ENCODE measurements at regions not wholly inside any gene's neighbourhood (a gene's known extent, or its start where the extent isn't known, plus 50 kb on each side); places are given as distances from the start of the nearest gene placed in this dataset.

DNA sequence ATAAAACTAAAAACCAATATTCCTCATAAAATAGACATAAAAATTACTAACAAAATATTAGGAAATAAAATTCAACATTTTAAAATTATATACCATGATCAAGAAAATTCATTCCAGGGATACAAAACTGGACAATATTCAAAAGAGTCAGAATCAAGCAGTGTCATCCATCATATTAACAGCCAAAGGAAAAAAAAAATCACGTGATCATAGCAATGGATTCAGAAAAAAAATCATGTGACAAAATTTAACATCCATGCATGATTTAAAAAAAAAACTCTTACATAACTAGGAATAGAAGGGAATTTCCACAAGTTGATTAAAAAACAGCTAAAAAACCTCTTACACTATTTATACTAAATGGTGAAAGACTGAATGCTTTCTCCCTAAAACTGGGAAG lies 95.3 kb upstream of the USP47 start:
- TF ChIP-seq, protein P1, sequence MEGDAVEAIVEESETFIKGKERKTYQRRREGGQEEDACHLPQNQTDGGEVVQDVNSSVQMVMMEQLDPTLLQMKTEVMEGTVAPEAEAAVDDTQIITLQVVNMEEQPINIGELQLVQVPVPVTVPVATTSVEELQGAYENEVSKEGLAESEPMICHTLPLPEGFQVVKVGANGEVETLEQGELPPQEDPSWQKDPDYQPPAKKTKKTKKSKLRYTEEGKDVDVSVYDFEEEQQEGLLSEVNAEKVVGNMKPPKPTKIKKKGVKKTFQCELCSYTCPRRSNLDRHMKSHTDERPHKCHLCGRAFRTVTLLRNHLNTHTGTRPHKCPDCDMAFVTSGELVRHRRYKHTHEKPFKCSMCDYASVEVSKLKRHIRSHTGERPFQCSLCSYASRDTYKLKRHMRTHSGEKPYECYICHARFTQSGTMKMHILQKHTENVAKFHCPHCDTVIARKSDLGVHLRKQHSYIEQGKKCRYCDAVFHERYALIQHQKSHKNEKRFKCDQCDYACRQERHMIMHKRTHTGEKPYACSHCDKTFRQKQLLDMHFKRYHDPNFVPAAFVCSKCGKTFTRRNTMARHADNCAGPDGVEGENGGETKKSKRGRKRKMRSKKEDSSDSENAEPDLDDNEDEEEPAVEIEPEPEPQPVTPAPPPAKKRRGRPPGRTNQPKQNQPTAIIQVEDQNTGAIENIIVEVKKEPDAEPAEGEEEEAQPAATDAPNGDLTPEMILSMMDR (IDR thresholded peaks at IDR 0.05; ENCODE audit: borderline replicate concordance, insufficient read depth, low read depth, low read length) = no peak
- H3K4me3 ChIP-seq (ENCODE audit: low read depth, low read length) = no peak overlapping the region

DNA sequence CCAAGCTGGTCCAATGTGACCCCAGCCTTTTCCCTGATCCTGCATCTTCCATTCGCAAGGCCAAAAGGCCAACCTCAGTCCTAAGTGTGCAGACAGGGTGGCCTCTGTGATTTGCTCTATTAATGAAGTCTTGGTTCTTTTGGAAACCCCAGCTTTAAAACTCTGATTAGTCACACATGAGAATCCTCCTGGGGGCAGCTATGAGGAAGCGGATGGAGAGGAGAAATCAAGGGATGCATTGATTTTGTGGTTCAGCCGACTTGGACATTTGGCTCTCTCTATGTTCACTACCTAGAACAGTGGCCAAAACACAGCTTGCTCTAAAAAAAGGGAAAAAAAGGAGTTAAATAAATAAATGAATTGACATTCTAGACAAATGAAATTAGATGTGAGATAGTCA lies 98.6 kb upstream of the USP47 start:
- no peak overlapping the region for H3K4me3 ChIP-seq (ENCODE audit: low read depth, low read length)
- TF ChIP-seq, protein P1 (IDR thresholded peaks at IDR 0.05; ENCODE audit: borderline replicate concordance, insufficient read depth, low read depth, low read length) = no peak

DNA sequence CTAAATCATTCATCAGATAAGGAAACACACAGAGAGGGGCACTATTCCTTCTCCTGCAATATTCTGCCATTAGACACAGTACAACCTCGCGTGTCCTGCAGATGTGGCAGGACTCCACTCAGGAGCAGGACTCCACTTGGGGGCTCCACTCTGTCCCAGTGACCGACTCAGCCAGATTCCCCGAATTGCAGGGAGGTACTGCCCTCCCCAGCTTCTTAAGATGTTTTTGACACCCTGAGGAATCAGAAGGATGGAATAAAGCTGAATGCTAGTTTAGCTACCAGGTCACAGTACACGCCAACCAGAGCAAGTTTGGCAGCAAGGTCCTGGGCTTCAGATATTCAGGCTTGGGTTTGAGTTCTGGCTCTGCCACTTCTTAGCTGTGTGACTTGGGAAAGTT lies 99.3 kb upstream of the USP47 start:
- TF ChIP-seq, protein P1 (IDR thresholded peaks at IDR 0.05; ENCODE audit: borderline replicate concordance, insufficient read depth, low read depth, low read length) = no peak
- no peak overlapping the region for H3K4me3 ChIP-seq (ENCODE audit: low read depth, low read length)

DNA sequence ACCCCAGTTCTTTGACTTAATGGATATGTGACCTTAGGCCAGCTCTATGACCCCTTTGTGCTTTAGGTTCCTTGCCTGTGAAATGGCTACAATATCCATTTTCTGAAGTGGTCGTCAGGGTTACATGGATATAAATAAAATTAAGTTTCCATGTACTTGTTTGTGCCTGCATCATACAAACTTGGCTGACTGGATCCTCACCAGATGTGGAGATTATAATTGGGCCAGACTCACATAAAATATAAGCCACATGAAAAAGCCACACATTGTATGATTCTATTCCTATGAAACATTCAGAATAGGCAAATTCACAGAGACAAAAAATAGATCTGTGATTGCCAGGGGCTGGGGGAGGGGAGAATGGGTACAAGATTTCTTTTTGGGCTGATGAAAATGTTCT lies 100.9 kb upstream of the USP47 start:
- no peak overlapping the region for H3K4me3 ChIP-seq (ENCODE audit: low read depth, low read length)

DNA sequence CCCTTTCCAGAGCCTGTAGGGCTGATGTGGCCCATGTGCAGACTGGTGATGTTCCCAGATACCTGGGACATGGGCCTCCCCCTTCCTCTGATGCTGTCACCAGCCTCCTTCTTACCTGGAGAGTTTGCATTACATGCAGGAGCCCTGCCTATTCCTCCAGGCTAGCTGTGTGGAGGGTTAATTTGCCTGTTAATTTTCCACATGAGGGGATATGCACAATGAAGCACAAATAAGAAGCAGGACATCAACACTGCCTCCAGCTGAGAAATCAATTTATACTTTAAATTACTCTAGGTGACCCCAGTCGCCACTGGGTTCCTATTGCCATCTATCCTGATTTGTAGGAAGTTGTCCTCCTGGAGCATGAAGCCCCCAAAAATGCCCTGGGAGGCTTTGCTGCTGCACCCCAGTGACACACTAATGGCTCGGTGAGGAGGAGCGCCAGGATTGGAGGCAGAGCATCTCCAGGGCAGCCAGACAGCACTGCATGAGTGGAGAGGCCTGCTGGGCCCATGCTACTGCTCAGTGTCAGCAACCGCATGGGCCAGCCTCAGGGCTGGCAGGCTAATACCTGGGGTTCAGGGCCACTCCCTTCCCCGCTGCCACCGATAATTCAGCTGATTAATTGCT lies 101.6 kb upstream of the USP47 start:
- TF ChIP-seq, protein P1 (IDR thresholded peaks at IDR 0.05; ENCODE audit: borderline replicate concordance, insufficient read depth, low read depth, low read length) = no peak
- H3K4me3 ChIP-seq (ENCODE audit: low read depth, low read length) = no peak overlapping the region

More for the DNA sequence above, 100.9 kb upstream of the USP47 start:
- TF ChIP-seq, protein P1 (IDR thresholded peaks at IDR 0.05; ENCODE audit: borderline replicate concordance, insufficient read depth, low read depth, low read length) = no peak

DNA sequence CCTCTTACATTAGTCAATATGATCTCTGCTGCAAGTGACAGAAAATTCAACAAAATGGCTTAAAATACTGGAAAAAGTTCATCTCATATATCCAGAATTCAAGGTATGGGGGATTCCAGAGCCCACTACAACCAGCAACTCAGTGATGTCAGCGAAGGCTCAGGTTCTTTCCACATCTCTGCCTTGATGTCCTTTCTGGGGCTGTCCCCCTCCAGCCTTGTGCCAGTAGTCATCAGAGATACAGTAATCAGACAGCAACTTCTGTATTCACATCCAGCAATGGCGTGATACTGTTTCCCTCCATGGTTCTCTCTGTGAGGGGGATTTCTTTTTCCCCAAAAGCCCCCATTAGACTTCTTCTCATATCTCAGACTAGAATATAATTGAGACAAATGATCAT lies 103.4 kb upstream of the USP47 start:
- TF ChIP-seq, protein P1 (IDR thresholded peaks at IDR 0.05; ENCODE audit: borderline replicate concordance, insufficient read depth, low read depth, low read length) = no peak
- no peak overlapping the region for H3K4me3 ChIP-seq (ENCODE audit: low read depth, low read length)

DNA sequence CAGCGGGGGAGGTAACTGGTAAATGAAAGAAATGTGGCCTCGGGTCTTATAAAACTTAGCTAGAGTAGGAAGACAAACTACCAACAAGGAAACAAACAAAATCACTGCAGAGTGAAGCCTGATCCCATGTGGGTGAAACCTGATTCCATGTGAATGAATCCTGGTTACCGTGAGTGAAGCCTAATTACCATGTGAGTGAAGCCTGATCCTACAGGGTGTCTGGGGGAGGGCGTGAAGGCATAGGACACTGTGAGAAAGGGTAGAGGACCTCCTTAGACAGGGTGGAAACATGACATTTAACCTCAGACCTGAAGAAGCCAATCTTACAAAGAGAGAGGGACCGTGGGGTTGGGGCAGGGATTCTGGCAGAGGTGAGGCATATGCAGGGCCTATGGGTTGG lies 106.2 kb upstream of the USP47 start:
- TF ChIP-seq, protein P1 (IDR thresholded peaks at IDR 0.05; ENCODE audit: borderline replicate concordance, insufficient read depth, low read depth, low read length) = no peak
- H3K4me3 ChIP-seq (ENCODE audit: low read depth, low read length) = no peak overlapping the region

All from GM12875 (cell line).